Activated T-cell treated with anti-CD3 and anti-CD28 coated beads, Interleukin-2, amount 50 U/mL, for 4 hours (primary cell): ENCODE measurements at regions not wholly inside any gene's neighbourhood (a gene's known extent, or its start where the extent isn't known, plus 50 kb on each side); places are given as distances from the start of the nearest gene placed in this dataset.
A peak's percentile ranks its signal among the peaks of the same experiment; 100 is the strongest.

Source experiments
- ATAC-seq, 2 donors: fragments of 200-7000 bp; cut with Tn5 transposase; one replicate each; pipeline ENCODE4 v1.10.0; 2021
- DNase-seq: peaks from one replicate; pipeline ENCODE4 v3.0.0-alpha.2; 2020
- H3K27me3 Mint-ChIP-seq: one replicate; pipeline ENCODE4 v1.8.0; 2021; ENCODE audit warnings: low read depth, mixed read lengths
- H3K36me3 Mint-ChIP-seq: one replicate; pipeline ENCODE4 v1.8.0; 2022; ENCODE audit warnings: mixed read lengths; ENCODE audit not compliant: insufficient read depth
- H3K4me1 Mint-ChIP-seq: one replicate; pipeline ENCODE4 v1.8.0; 2021; ENCODE audit warnings: low read depth, mixed read lengths
- H3K4me3 Mint-ChIP-seq: one replicate; pipeline ENCODE4 v1.8.0; 2021; ENCODE audit warnings: mild to moderate bottlenecking, moderate library complexity, mixed read lengths
- H3K9me3 Mint-ChIP-seq: one replicate; pipeline ENCODE4 v1.8.0; 2021; ENCODE audit warnings: mixed read lengths

- no peaks in the 10 kb centered on the region for H3K36me3 Mint-ChIP-seq
- DNase-seq, result no peak
- no peak overlapping the region for H3K4me3 Mint-ChIP-seq
- no peak for ATAC-seq
- H3K27me3 Mint-ChIP-seq, result no peaks in the 10 kb centered on the region
- peaks cover 12% of the 10 kb centered on the region for H3K9me3 Mint-ChIP-seq
- H3K4me1 Mint-ChIP-seq, result no peaks in the 10 kb centered on the region
Measured at GRCh38 chr3:180161770-180162169, 125.0 kb upstream of the PEX5L start.

GRCh38 chr3:180175572-180175971, 138.8 kb upstream of the PEX5L start:
- H3K27me3 Mint-ChIP-seq, result no peaks in the 10 kb centered on the region
- no peak overlapping the region for H3K4me3 Mint-ChIP-seq
- no peaks in the 10 kb centered on the region for H3K9me3 Mint-ChIP-seq
- no peaks in the 10 kb centered on the region for H3K36me3 Mint-ChIP-seq
- H3K4me1 Mint-ChIP-seq, result no peaks in the 10 kb centered on the region
- DNase-seq (no peak), ATAC-seq (no peak)

- Mint-ChIP-seq H3K36me3 (no peaks in the 10 kb centered on the region), H3K4me1 (no peaks in the 10 kb centered on the region), H3K4me3 (no peak overlapping the region), H3K27me3 (no peaks in the 10 kb centered on the region), H3K9me3 (no peaks in the 10 kb centered on the region)
- ATAC-seq, result no peak
- no peak for DNase-seq
Measured at GRCh38 chr3:180176059-180176458, 139.3 kb upstream of the PEX5L start.

- H3K27me3 Mint-ChIP-seq, result no peaks in the 10 kb centered on the region
- no peaks in the 10 kb centered on the region for H3K36me3 Mint-ChIP-seq
- H3K9me3 Mint-ChIP-seq, result no peaks in the 10 kb centered on the region
- ATAC-seq (no peak), DNase-seq (no peak)
- H3K4me1 Mint-ChIP-seq, result no peaks in the 10 kb centered on the region
- no peak overlapping the region for H3K4me3 Mint-ChIP-seq
Measured at GRCh38 chr3:180177255-180177654, 140.5 kb upstream of the PEX5L start.

- no peaks in the 10 kb centered on the region for H3K4me1 Mint-ChIP-seq
Measured at GRCh38 chr3:180179562-180179961, 142.8 kb upstream of the PEX5L start.

GRCh38 chr3:180180795-180181194, 144.1 kb upstream of the PEX5L start:
- no peak for DNase-seq
- Mint-ChIP-seq H3K27me3 (no peaks in the 10 kb centered on the region), H3K4me1 (no peaks in the 10 kb centered on the region), H3K36me3 (no peaks in the 10 kb centered on the region), H3K4me3 (no peak overlapping the region), H3K9me3 (no peaks in the 10 kb centered on the region)
- no peak for ATAC-seq

More at GRCh38 chr3:180179562-180179961, 142.8 kb upstream of the PEX5L start:
- DNase-seq (no peak), ATAC-seq (no peak)
- H3K27me3 Mint-ChIP-seq, result no peaks in the 10 kb centered on the region
- no peaks in the 10 kb centered on the region for H3K9me3 Mint-ChIP-seq
- no peaks in the 10 kb centered on the region for H3K36me3 Mint-ChIP-seq
- H3K4me3 Mint-ChIP-seq, result no peak overlapping the region

GRCh38 chr3:180181387-180181786, 144.7 kb upstream of the PEX5L start:
- no peaks in the 10 kb centered on the region for H3K36me3 Mint-ChIP-seq
- no peak overlapping the region for H3K4me3 Mint-ChIP-seq
- H3K27me3 Mint-ChIP-seq, result no peaks in the 10 kb centered on the region
- no peaks in the 10 kb centered on the region for H3K4me1 Mint-ChIP-seq
- DNase-seq (no peak), ATAC-seq (no peak)
- H3K9me3 Mint-ChIP-seq, result no peaks in the 10 kb centered on the region

- H3K4me3 Mint-ChIP-seq, result no peak overlapping the region
- H3K36me3 Mint-ChIP-seq, result no peaks in the 10 kb centered on the region
- no peaks in the 10 kb centered on the region for H3K4me1 Mint-ChIP-seq
- ATAC-seq, result no peak
- H3K27me3 Mint-ChIP-seq, result no peaks in the 10 kb centered on the region
- no peak for DNase-seq
- H3K9me3 Mint-ChIP-seq, result no peaks in the 10 kb centered on the region
Measured at GRCh38 chr3:180183346-180183745, 146.6 kb upstream of the PEX5L start.

- H3K27me3 Mint-ChIP-seq, result no peaks in the 10 kb centered on the region
- DNase-seq (no peak), ATAC-seq (no peak)
- no peak overlapping the region for H3K4me3 Mint-ChIP-seq
- H3K4me1 Mint-ChIP-seq, result no peaks in the 10 kb centered on the region
- H3K36me3 Mint-ChIP-seq, result no peaks in the 10 kb centered on the region
- no peaks in the 10 kb centered on the region for H3K9me3 Mint-ChIP-seq
Measured at GRCh38 chr3:180184816-180185215, 148.1 kb upstream of the PEX5L start.

- no peaks in the 10 kb centered on the region for H3K36me3 Mint-ChIP-seq
- H3K9me3 Mint-ChIP-seq, result no peaks in the 10 kb centered on the region
- no peaks in the 10 kb centered on the region for H3K27me3 Mint-ChIP-seq
- no peak overlapping the region for H3K4me3 Mint-ChIP-seq
- ATAC-seq (no peak), DNase-seq (no peak)
- no peaks in the 10 kb centered on the region for H3K4me1 Mint-ChIP-seq
Measured at GRCh38 chr3:180185650-180186049, 148.9 kb upstream of the PEX5L start.

- Mint-ChIP-seq H3K27me3 (no peaks in the 10 kb centered on the region), H3K36me3 (no peaks in the 10 kb centered on the region), H3K4me3 (no peak overlapping the region), H3K9me3 (no peaks in the 10 kb centered on the region), H3K4me1 (no peaks in the 10 kb centered on the region)
- DNase-seq (no peak), ATAC-seq (peak in 1 of 2 donors; percentile 57)
Measured at GRCh38 chr3:180188512-180189309, 152.0 kb upstream of the PEX5L start.

- no peaks in the 10 kb centered on the region for H3K36me3 Mint-ChIP-seq
- no peak for ATAC-seq
- H3K4me3 Mint-ChIP-seq, result no peak overlapping the region
Measured at GRCh38 chr3:180189310-180189648, 152.5 kb upstream of the PEX5L start.

GRCh38 chr3:180196658-180197057, 159.9 kb upstream of the PEX5L start:
- DNase-seq (no peak), ATAC-seq (no peak)
- H3K27me3 Mint-ChIP-seq, result peaks cover 2% of the 10 kb centered on the region
- H3K4me3 Mint-ChIP-seq, result no peak overlapping the region
- no peaks in the 10 kb centered on the region for H3K36me3 Mint-ChIP-seq
- no peaks in the 10 kb centered on the region for H3K4me1 Mint-ChIP-seq
- no peaks in the 10 kb centered on the region for H3K9me3 Mint-ChIP-seq

More at GRCh38 chr3:180189310-180189648, 152.5 kb upstream of the PEX5L start:
- H3K9me3 Mint-ChIP-seq, result no peaks in the 10 kb centered on the region
- no peaks in the 10 kb centered on the region for H3K4me1 Mint-ChIP-seq
- no peak for DNase-seq
- H3K27me3 Mint-ChIP-seq, result no peaks in the 10 kb centered on the region

GRCh38 chr3:180199417-180199995, 162.8 kb upstream of the PEX5L start:
- H3K36me3 Mint-ChIP-seq, result no peaks in the 10 kb centered on the region

GRCh38 chr3:180215866-180216265, 179.1 kb upstream of the PEX5L start:
- ATAC-seq, result no peak

More at GRCh38 chr3:180199417-180199995, 162.8 kb upstream of the PEX5L start:
- ATAC-seq, result no peak
- H3K4me3 Mint-ChIP-seq, result no peak overlapping the region
- no peak for DNase-seq
- H3K9me3 Mint-ChIP-seq, result no peaks in the 10 kb centered on the region
- no peaks in the 10 kb centered on the region for H3K4me1 Mint-ChIP-seq
- H3K27me3 Mint-ChIP-seq, result peaks cover 2% of the 10 kb centered on the region

More at GRCh38 chr3:180215866-180216265, 179.1 kb upstream of the PEX5L start:
- DNase-seq, result no peak
- Mint-ChIP-seq H3K4me1 (no peaks in the 10 kb centered on the region), H3K9me3 (peaks cover 9% of the 10 kb centered on the region), H3K4me3 (no peak overlapping the region), H3K27me3 (no peaks in the 10 kb centered on the region), H3K36me3 (no peaks in the 10 kb centered on the region)
